HG03064 (cell line): ENCODE measurements at regions not wholly inside any gene's neighbourhood (a gene's known extent, or its start where the extent isn't known, plus 50 kb on each side); places are given as distances from the start of the nearest gene placed in this dataset.

Experiments
- ATAC-seq: cut with Tn5 transposase; IDR thresholded peaks from one replicate; pipeline ENCODE4 v1.9.1; 2021; ENCODE audit warnings: low read depth; ENCODE audit not compliant: unreplicated experiment

DNA sequence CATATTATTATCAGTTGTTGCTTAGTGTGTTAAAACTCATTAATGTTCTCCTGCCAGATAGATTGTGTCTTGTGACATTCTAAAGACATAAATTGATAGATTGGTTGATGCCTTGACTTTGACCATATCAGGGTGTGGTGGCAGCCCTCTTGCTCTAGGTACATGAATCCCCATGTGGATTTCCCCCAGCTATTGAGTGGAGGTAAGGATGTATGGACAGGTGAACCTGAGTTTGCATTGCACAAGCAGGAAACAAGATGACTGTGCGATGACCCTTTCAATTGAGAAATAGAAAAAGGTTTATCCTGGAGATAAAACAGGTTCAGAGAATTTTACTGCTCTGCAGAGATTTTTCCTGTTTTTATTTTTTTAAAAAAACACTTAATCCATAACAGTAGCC, 619.2 kb downstream of the SPRY1 start:
- ATAC-seq: no peak

DNA sequence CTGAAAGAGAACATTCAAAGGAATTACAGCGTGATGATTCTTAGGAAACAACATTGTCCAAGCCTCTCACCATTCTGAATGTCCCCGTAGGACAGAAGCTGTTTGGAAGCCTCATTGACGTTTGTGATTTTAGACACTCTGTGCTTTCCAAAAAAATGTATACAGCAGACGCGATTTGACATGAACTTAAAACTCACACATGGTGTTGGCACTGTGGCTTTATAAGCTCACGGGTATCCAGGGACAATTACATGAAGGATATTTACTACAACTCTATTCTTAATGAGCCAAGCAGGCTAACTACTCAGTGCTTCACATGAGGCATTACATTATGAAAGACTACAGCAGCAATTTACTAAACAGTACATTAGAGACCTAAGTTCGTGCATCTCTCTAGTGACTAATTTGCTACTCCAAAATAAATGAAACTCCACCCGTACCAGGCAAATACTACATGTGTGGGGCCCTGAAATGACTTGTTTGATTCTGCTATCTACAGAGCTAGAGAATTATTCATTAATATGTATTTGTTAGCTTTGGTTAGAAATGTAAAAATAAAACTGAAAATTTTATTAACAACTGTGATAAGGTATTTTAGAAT, 620.7 kb downstream of the SPRY1 start:
- no peak for ATAC-seq

DNA sequence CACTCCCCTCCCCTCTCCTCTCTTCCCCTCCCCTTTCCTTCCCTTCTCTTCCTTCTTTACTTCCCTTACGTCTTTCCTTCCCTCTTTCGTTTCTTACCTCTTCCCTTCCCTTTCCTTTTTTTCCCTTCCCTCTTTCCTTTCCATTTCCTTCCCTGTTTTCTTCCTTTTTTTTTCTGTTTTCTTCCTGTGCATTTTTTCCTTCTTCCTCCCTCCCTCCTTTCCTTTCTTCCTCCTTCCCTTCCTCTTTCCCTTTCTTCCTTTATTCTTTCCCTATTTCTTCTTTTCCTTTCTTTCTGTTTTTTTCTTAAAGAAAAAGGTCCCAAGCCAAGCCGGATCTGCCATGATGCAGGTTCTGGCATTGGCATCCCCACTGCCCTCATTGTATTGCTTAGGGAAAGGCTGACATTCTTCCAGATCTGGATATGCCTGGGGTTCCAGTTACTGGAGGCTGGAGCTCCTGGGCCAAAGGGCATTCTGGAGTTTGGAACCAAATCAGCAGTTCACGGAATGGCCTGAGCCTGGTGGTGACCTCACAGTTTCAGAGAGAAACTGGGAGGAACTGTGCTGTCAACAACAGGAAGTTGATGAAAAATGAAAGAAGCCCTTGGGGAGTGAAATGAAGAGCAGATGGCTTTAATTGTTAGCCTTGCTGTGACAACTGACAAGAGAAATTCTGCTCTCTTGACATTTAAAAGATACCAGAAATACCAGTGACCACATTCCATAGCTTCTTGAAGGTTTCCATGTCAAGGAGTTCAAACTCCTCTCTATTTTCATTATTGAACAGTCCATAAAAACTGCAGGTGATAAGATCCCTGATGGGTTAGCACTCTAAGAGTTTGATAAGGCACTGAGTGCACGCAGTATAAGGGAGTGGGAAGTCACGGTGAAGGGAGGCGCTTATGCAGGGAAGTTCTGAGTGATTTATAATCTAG, 622.1 kb downstream of the SPRY1 start:
- peak; percentile 100 for ATAC-seq

DNA sequence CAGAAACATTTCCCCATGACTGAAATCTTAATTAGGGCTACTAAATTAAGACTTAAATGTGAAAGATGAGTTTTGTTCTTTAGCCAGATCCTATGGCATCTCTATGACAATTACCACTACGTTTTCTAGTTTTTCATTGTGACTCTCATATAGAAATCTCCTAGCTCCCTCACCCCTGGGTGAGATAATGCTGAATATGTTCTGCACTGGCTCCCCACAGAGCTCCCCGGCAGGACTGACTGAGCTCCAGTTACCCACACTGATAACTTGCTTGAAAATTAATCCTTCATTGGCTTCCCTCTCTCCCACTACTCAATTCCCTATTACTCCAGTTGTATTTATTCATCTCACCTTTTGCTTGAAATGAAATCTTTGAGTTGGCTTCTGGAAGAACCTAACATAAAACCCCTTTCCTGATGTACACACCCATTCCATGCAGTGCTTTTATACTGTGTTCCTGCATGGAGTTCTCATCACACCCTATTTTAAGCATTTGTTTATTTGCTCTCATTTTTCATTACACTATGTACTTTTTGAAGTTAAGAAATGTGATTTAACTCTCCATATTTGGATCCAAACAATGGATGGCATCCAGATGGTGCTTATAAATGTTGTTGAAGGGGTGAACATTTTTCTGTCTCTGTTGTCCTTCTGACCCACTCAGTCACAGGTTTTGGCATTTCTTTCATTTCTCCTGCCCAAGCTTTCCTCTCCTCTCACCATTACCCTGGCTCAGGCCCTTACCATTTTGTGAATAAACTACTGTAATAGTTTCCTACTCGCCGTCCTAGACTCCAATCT, 623.4 kb downstream of the SPRY1 start:
- no peak for ATAC-seq

DNA sequence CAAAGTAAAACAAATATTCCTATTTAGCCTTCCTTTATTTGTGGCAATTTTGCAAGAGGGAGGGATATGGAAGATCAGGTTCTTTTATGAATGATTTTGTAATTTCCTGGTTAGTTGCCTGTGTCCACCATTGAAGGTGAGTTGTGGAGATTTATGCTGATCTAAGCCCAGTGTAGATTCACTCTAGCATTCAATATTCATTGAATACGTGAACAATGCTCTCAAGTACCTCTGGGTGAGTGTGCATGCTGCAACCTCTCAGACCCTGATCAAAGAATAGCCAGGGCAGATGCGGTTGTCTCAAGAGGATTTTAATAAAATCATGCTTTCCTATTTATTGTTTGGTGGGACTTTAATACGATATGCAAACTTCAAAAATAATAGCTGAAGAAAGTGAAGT, 628.4 kb downstream of the SPRY1 start:
- no peak for ATAC-seq

DNA sequence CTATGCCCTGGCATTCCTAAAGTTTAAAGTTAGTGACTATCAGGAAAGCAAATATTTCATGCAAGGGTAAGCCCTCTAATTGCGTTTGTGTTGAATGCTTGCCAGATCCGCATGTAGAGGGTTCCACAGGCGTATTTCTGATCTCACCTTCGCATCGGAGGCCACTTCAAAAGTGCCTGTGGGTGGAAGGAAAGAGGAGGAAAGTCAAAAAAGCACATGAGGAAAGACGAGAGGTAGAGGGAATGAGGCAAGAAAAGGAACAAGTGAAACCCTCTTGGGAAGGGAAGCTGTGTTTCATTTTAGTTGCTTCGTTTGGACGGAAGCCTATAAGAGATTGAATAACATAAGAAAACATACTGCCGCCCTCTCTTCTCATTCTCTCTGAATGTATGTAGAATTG, 628.8 kb downstream of the SPRY1 start:
- ATAC-seq: no peak

DNA sequence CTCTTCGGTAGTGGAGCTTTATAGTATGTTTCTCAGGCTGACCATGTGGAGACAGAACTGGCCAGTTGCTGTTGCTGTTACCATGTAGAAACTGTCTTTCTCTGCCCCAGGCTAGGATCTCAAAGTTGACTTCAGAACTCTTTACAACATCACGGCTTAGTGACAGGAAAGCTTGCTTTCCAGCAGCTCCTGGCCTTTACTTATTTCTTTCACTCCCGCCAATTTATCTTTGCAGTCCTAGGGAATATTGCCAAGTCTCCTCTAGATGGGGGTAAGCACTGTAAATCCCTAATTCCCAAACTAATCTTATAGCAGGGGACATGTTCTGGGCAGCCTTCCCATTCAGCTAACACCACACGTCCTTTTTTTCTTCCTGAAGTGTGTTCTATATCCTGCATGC, 631.6 kb downstream of the SPRY1 start:
- no peak for ATAC-seq

DNA sequence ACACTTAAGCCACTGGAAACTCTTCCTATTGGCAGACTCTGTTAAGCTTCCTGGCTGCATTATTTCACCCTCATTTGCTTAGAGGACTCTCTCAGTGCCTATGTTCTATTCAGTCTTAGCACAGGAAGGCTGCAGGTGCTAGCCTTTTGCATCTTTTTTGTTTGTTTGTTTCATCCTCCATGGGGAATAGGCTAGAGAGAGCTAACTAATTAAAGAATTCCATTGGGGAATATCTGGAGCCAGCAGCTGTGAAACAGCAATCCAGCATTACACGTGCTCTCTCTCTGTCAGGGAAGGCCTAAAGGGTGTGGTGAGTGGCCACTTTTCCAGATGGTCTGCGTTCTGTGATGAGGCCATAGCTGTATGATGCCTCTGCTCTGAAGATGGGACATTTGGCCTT, 633.6 kb downstream of the SPRY1 start:
- ATAC-seq: no peak

DNA sequence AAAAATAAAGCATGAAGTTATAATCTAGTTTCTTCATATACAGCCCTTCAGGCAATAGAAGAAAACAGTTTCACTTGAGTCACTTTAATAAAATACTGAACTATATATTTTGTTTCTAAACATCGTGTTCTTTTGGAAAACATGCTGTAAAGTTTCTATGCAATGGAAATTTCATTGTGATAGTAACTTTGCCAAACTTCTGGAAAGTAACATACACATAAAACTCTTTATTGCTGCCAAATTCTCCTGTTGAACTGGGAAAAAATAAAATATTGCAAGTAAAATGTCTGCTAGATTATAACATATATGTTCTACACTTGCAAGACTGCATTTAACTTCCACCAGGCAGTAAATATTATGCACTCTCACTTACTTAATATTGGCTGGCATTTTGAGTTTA, 635.4 kb downstream of the SPRY1 start:
- no peak for ATAC-seq

DNA sequence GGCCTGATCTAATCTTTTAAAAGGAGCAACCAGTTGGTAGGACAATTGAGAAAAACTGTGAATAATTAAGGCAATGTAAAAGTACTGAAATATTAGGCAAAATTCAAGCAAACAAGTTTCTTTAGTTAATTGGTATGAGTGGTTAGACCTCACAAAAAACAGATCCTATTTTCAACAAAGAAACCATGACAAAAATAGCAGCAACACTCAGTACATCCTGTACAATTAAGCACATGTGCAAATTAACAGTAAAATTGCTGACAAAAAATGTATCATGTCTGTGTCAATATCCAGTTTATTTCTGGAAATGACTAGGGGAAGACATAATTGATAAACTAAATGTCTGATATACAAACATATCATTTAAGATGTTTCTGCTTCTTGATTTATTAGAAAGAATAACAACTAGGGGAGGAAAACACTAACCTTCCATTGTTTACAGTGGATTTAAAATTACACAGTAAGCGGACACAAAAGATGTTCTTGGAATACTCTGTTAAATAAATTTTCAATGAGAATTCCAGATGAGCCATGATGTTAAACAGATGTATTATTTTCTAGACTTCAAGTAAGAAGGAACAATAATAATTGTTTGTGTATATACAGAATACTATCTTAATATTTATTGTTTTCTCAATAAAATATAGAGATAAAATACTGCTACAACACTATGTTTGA, 638.9 kb downstream of the SPRY1 start:
- ATAC-seq: no peak

DNA sequence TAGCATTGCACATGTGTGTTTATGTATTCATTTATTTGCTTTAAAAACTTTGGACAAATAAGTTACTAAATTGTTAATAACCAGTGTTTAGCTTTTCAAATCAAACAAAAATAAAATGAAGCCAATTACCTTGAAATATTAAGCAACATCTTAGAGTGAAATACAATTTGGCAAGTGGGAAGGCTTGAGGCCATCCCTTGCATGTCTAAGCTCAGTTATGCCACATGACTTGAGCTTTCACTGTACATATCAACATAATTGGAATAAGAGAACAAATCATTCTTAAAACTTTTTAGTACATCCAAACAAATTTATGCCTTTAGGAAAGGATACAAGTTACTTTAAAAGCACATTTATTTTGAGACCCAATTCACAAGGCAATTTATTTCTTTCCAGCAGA, 640.6 kb downstream of the SPRY1 start:
- ATAC-seq: no peak

DNA sequence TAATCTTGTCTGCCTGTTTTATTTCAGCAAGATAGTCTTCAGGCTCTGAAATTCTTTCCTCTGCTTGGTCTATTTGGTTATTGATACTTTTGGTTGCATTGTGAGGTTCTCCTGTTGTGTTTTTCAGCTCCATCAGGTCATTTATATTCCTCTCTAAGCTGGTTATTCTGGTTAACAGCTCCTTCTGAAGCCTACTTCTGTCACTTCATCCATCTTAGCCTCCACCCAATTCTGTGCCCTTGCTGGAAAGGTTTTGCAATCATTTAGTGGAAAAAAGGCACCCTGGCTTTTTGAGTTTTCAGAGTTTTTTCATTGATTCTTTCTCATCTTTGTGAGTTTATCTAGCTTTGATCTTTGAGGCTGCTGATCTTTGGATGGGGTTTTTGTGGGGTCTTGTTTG, 647.7 kb downstream of the SPRY1 start:
- ATAC-seq: no peak

DNA sequence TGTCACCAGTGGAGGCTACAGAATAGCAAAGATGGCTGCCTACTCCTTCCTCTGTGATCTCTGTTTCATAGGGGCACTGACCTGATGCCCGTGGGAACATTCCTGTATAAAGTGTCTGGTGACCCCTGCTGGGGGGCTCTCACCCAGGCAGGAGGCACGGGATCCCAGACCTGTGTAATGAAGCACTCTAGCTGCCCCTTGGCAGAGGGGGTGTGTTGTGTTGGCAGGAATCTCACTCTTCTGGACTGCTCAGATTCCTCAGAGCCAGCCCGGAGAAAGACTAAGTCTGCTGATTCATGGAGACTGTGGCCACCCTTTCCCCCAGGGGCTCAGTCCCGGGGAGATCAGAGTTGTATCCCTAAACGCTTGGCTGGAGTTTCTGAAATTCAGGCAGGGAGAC, 648.3 kb downstream of the SPRY1 start:
- no peak for ATAC-seq

DNA sequence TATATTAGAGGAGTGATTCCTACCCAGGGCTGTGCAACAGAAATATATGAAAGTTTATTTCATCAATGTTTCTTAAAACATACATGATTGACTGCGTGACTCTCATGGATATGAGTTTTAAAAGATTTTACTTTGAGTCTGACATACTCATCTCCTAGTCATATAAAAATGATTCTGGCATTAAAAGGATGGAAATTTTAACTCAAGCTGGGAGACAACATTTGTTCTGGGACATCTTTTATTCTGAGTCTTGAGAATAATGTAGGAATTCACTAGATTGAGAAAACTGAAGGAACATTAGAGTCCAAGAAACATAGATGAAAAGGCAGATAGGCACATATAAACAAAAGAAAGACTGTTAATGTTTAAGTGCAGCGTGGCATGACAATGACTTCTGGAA, 649.6 kb downstream of the SPRY1 start:
- ATAC-seq: no peak

DNA sequence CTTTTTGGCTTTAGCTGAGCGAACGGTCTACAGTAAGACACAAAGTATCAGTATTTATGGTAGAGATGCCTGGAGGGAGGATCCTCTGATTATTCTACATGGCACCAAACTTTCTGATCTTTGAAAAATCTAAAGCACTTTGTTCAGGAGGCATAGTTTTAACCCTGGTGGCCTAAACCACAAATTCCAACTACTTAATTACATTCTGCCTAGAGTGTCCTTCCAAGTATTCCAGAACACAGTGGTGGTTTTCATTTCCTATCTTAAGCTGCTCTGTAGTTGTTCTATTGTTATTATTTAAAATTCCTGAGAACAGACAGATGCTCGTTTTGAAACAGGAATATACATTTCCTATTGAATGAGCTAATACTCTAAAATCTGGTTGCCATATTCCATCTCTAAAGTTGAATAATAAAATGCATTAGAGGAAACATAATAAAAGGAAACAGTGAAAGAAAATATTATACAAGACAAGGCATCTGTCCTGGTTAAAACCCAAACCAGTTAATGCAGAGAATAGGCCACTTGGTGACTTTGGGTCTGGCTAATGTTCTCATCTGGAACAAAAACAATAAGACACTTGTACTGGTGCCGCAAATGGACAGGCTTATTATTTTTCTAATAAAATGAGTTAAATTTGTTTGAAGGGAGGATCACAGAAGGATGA, 657.4 kb downstream of the SPRY1 start:
- no peak for ATAC-seq

DNA sequence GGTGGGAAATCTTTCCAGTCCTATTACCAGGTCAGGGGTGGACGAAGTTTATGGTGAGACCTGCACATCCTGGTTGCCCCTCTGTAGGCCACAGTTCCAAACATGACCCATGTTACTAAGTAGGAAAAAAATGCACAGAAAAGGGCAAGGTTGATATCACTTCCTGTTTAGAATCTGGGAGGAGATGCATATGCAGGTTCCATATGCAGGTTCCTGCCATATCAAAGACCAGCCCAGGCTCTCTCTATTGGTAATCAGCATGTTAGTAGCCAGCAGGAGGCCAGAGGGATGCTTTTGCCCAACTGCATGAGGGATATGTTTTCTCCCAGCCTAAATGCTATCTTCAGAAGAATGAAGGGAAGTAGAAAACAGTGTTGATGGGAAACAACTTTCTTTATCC, 657.2 kb downstream of the ANKRD50 start:
- no peak for ATAC-seq

DNA sequence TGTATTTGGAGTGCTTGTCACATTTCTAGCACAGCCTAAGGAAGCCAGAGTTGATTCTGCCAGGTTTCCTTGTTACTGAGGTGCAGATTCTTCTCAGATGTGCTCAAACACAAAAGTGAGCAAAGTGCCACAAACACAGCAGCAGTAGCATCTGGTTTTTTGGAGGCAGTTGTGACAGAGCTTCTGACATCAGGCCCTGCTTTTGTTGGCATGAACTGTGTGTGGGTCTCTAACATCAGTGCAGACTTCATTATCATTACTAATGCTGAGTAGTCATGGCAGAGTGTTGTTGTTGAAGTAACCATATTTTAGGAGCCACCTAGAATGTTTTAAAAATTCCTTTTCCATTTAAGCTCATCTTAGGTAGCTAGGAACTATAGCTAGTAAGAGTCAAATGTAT, 656.6 kb downstream of the ANKRD50 start:
- no peak for ATAC-seq

DNA sequence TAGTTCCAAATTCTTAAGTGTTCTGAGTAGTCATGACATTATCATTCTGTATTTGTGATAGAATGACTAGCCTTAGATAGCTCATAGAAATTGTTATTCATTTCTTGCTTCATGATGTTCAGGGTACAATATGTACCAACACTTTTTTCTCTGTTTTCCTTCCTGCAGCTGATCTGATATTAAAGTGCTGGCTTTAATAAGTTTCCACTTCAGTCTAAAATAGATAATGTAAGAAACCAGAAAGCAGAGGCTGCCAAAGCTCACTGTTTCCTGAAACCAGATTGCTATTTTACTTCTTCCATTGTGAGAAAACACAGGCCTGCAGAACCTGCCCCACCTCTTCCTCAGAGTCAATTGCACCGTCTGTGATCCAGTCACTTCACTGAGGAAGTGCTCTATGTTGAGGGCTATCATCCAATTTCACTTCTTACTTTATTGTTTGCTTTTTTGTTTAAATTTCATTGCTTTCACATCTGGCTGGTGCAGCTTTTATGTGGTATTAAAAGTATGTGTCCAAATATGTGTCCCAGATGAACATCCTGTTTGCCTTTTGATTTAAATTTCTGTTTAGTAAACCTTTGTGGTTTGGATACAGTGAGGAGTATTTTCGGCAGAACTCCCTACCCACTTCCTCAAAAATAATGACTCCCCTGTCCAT, 652.1 kb downstream of the ANKRD50 start:
- ATAC-seq: no peak

DNA sequence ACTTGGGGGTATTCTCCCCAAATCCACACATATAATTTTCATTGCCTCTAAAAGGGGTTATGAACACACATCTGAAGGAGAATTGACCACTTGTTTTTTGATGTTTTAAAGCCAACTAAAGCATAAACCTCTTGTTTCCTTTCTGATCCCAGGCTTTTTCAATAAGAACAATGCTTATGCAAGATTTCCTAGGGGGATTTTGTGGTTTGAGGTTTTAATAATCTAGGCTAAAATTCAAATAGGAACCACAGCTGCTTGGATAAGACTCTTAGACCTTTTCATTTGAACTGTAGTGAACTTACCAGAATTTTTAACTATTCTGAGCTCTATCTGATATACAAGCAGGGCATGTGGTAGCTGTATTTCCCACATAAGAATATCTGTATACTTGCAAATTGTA, 651.1 kb downstream of the ANKRD50 start:
- no peak for ATAC-seq

DNA sequence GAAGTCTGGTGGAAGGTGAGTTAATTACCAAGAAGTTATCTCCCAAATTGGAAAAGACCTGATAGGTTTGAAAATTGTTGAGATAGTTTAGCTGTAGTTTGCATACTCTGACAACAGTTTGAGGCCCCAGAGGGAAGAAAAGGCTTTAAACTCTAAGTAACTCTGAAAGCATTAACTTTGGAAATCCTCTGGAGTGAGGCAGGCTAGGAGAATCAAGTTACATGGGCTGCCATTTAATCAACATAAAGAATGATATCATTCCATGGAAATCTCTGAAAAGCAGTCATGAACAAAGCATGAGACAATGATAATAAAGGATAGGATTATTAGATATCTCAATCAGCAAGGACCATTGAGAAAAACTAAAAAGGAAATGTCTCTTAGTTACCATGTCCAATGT, 647.1 kb downstream of the ANKRD50 start:
- no peak for ATAC-seq
